Vagina (tissue), 2 donors: ENCODE measurements at regions not wholly inside any gene's neighbourhood (a gene's known extent, or its start where the extent isn't known, plus 50 kb on each side); places are given as distances from the start of the nearest gene placed in this dataset.
"Not testable (repeated sequence)": the region's sequence is repeated elsewhere in the genome, so short reads cannot be mapped to it uniquely, and the experiment has no call there.

Experiments
- DNase-seq, 2 donors: peaks; one replicate each; pipeline ENCODE4 v3.0.0-alpha.2; 2017; ENCODE audit errors: extremely low spot score in 2 of 2
- H3K27ac ChIP-seq: fragments of 200-600 bp; sonication (generic); one replicate; pipeline ENCODE4 v1.5.1; 2019
- H3K27me3 ChIP-seq: fragments of 200-600 bp; sonication (generic); one replicate; pipeline ENCODE4 v1.5.1; 2019
- H3K36me3 ChIP-seq, 2 donors: fragments of 200-600 bp; sonication (generic); one replicate each; pipeline ENCODE4 v1.5.1; 2017 to 2019
- H3K4me1 ChIP-seq: fragments of 200-600 bp; sonication (generic); one replicate; pipeline ENCODE4 v1.5.1; 2019
- H3K4me3 ChIP-seq, 2 donors: fragments of 200-600 bp; sonication (generic); 1 replicate in 1 of 2; 2 replicates in 1 of 2; pipeline ENCODE4 v1.5.1; 2016 to 2019
- H3K9me3 ChIP-seq: fragments of 200-600 bp; sonication (generic); one replicate; pipeline ENCODE4 v1.5.1; 2019
- CTCF ChIP-seq, 3 experiments: fragments of 450-650 bp in 2 of 3; fragments of 200-600 bp in 1 of 3; sonication (generic) in 1 of 3; IDR thresholded peaks; one replicate each; pipeline ENCODE4 v1.5.1; 2017 to 2019; ENCODE audit warnings: antibody characterized with exemption in 3 of 3, mild to moderate bottlenecking in 2 of 3, moderate library complexity in 2 of 3
- POLR2A ChIP-seq, 2 donors: fragments of 450-650 bp; IDR thresholded peaks; one replicate each; pipeline ENCODE4 v1.6.1; 2017; ENCODE audit warnings: antibody characterized with exemption in 2 of 2, mild to moderate bottlenecking in 2 of 2, moderate library complexity in 2 of 2
- POLR2AphosphoS5 ChIP-seq, 2 donors: sonication (generic); formaldehyde crosslinking; IDR thresholded peaks; one replicate each; pipeline ENCODE4 v1.9.0; 2017; ENCODE audit warnings: antibody characterized with exemption in 2 of 2, mild to moderate bottlenecking in 2 of 2, low read depth in 1 of 2; ENCODE audit not compliant: insufficient read depth in 1 of 2
- intact Hi-C: fragments of 100-400 bp; cut with DNase I; formaldehyde crosslinking; loops from one replicate; pipeline ENCODE4 v1.15.1; 2023

- H3K4me1 ChIP-seq, result no peaks in the 10 kb centered on the region
- H3K9me3 ChIP-seq, result no peaks in the 10 kb centered on the region
- no peak overlapping the region for H3K27ac ChIP-seq
- no peaks in the 10 kb centered on the region for H3K27me3 ChIP-seq
- intact Hi-C loops, result no loop called here
- no peak overlapping the region for H3K4me3 ChIP-seq
- H3K36me3 ChIP-seq, result no peaks in the 10 kb centered on the region
- DNase-seq, result no peak
- no peak for TF ChIP-seq CTCF (IDR thresholded peaks at IDR 0.05)
- no peak for TF ChIP-seq POLR2AphosphoS5 (IDR thresholded peaks at IDR 0.05; ENCODE audit: insufficient read depth in 1 of 2, low read depth in 1 of 2)
- TF ChIP-seq POLR2A (IDR thresholded peaks at IDR 0.05), result no peak
These were observed 70.5 kb upstream of the FOXP2 start for GRCh38 chr7:114343949-114344708.

DNA sequence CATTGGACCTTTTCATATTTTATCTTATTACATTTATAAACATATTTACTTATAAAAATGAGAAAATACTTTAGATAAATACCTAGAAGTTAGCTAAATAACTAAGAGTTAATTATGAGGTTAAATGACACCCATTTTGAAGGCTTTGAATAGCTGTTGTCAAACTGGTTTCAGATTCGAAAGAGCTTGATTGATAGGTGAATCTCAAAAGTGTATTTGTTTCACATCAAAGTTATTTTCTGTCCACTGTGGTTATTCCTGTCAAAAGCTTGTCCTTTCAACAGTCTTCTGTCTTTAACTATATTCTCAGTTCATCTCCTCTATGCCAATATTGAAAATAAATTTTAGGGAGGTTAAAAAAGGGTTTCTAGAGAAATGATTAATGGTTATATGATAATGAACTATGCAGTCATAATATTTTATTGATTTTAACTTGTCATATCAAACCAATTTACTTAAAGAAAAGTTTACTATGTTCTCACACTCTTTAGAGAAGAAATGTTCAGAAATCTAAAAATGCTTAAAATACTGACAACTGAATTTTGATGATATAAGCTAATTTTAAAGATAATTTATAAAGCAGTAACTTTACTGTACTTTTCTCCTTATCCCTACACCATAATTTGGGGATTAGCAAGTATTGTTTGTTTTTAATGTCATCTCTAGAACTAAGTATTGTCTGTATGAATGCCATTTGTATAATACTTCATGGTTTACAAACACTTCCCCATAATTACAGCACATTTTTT, 72.0 kb upstream of the FOXP2 start:
- intact Hi-C loops, result no loop called here
- Histone ChIP-seq H3K4me1 (no peaks in the 10 kb centered on the region), H3K27me3 (no peaks in the 10 kb centered on the region), H3K27ac (no peak overlapping the region), H3K36me3 (no peaks in the 10 kb centered on the region), H3K9me3 (no peaks in the 10 kb centered on the region), H3K4me3 (no peak overlapping the region)
- TF ChIP-seq POLR2A (IDR thresholded peaks at IDR 0.05) (no peak), POLR2AphosphoS5 (IDR thresholded peaks at IDR 0.05; ENCODE audit: insufficient read depth in 1 of 2, low read depth in 1 of 2) (no peak), CTCF (IDR thresholded peaks at IDR 0.05) (no peak)
- DNase-seq, result no peak

DNA sequence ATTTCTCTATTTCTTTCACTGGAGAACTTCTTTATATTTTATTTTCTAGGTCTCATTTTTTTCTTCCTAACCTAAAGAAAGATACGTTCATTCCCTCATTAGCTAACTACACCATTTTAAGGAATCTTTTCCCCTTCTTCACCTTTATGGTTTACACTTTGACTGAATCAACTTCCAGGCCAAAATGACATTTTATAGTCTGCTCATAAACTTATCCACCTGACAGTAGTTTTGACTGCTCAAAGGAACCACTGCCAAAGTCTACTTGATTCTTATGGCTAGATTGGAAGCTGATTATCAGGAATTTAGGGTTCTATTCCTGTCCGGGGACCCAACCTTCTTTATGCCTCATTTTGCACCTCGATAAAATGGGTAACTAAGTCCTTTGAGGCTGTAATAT, 73.0 kb upstream of the FOXP2 start:
- Histone ChIP-seq H3K9me3 (no peaks in the 10 kb centered on the region), H3K27ac (no peak overlapping the region)
- no peak for DNase-seq

GRCh38 chr7:114334989-114335388, 79.6 kb upstream of the FOXP2 start:
- no peaks in the 10 kb centered on the region for H3K9me3 ChIP-seq
- TF ChIP-seq CTCF (IDR thresholded peaks at IDR 0.05) (no peak), POLR2A (IDR thresholded peaks at IDR 0.05) (no peak), POLR2AphosphoS5 (IDR thresholded peaks at IDR 0.05; ENCODE audit: insufficient read depth in 1 of 2, low read depth in 1 of 2) (no peak)
- H3K36me3 ChIP-seq, result no peaks in the 10 kb centered on the region
- H3K27me3 ChIP-seq, result no peaks in the 10 kb centered on the region
- intact Hi-C loops, result no loop called here
- no peak overlapping the region for H3K4me3 ChIP-seq
- H3K27ac ChIP-seq, result no peak overlapping the region
- no peaks in the 10 kb centered on the region for H3K4me1 ChIP-seq
- no peak for DNase-seq

More for the DNA sequence above, 73.0 kb upstream of the FOXP2 start:
- Histone ChIP-seq H3K4me3 (no peak overlapping the region), H3K27me3 (no peaks in the 10 kb centered on the region), H3K4me1 (no peaks in the 10 kb centered on the region), H3K36me3 (no peaks in the 10 kb centered on the region)
- no peak for TF ChIP-seq POLR2AphosphoS5 (IDR thresholded peaks at IDR 0.05; ENCODE audit: insufficient read depth in 1 of 2, low read depth in 1 of 2)
- TF ChIP-seq CTCF (IDR thresholded peaks at IDR 0.05), result no peak
- TF ChIP-seq POLR2A (IDR thresholded peaks at IDR 0.05), result no peak
- intact Hi-C loops, result no loop called here

- H3K4me3 ChIP-seq, H3K27ac ChIP-seq, H3K9me3 ChIP-seq, H3K27me3 ChIP-seq, H3K4me1 ChIP-seq, H3K36me3 ChIP-seq, DNase-seq, intact Hi-C loops: not testable (repeated sequence)
These were observed 85.2 kb upstream of the FOXP2 start for GRCh38 chr7:114329458-114329857.
